B cell (primary cell): ENCODE measurements at regions not wholly inside any gene's neighbourhood (a gene's known extent, or its start where the extent isn't known, plus 50 kb on each side); places are given as distances from the start of the nearest gene placed in this dataset.

Experiments used
- ATAC-seq: fragments of 200-7000 bp; cut with Tn5 transposase; one replicate; pipeline ENCODE4 v1.10.0; 2021; ENCODE audit warnings: low read depth, mild to moderate bottlenecking, moderate number of reproducible peaks, moderate library complexity
- CTCF ChIA-PET: fragments of 350-600 bp; sonication (Branson Sonifier 250); formaldehyde crosslinking; loops from one replicate; lab custom pipeline; 2021; ENCODE audit warnings: antibody characterized with exemption, inconsistent platforms; lab: Charles Lee
- POLR2A ChIA-PET: fragments of 350-600 bp; sonication (Branson Sonifier 250); formaldehyde crosslinking; loops from one replicate; lab custom pipeline; 2021; ENCODE audit warnings: antibody characterized with exemption; lab: Charles Lee
- DNase-seq: peaks from one replicate; pipeline ENCODE4 v3.0.0; 2013
- H2AFZ ChIP-seq: 2 replicates; pipeline ENCODE4 v1.6.1; 2012; ENCODE audit warnings: mild to moderate bottlenecking, low read depth, low read length; ENCODE audit not compliant: insufficient read depth, poor library complexity, severe bottlenecking
- H3K27ac ChIP-seq, 2 donors: 1 replicate in 1 of 2; 2 replicates in 1 of 2; pipeline ENCODE4 v1.5.1; 2012 to 2013; ENCODE audit warnings: low read length in 2 of 2, mild to moderate bottlenecking in 2 of 2, moderate library complexity in 1 of 2
- H3K27me3 ChIP-seq, 4 experiments: fragments of 200-600 bp in 1 of 4; sonication (generic) in 1 of 4; replicated peaks in 1 of 4; 1 replicate in 2 of 4; 2 replicates in 2 of 4; pipeline versions ENCODE4 v1.6.1 to v1.7.0; 2013 to 2016; ENCODE audit warnings: low read length in 3 of 4, mild to moderate bottlenecking in 2 of 4, mixed read lengths in 1 of 4, moderate library complexity in 1 of 4; ENCODE audit not compliant: insufficient read depth in 4 of 4, control insufficient read depth in 3 of 4; ENCODE audit errors: control extremely low read depth in 1 of 4
- H3K36me3 ChIP-seq, 2 experiments: replicated peaks in 1 of 2; 1 replicate in 1 of 2; 2 replicates in 1 of 2; pipeline versions ENCODE4 v1.6.1 to v1.7.1; 2013; ENCODE audit warnings: low read length in 1 of 2; ENCODE audit not compliant: insufficient read depth in 2 of 2, control insufficient read depth in 1 of 2; ENCODE audit errors: control extremely low read depth in 1 of 2, extremely low read depth in 1 of 2
- H3K4me1 ChIP-seq, 2 donors: fragments of 200-600 bp in 1 of 2; sonication (generic) in 1 of 2; 1 replicate in 1 of 2; 2 replicates in 1 of 2; pipeline versions ENCODE4 v1.5.1 to v1.6.1; 2013 to 2017; ENCODE audit warnings: low read length in 2 of 2; ENCODE audit not compliant: control insufficient read depth in 2 of 2, insufficient read depth in 2 of 2
- H3K4me2 ChIP-seq: replicated peaks from 2 replicates; pipeline ENCODE3; 2012; ENCODE audit warnings: mild to moderate bottlenecking, low read depth, low read length; ENCODE audit not compliant: poor library complexity, severe bottlenecking
- H3K4me3 ChIP-seq, 5 experiments: fragments of 200-600 bp in 1 of 5; sonication (generic) in 1 of 5; 1 replicate in 3 of 5; 2 replicates in 2 of 5; pipeline versions ENCODE4 v1.5.1 to v1.7.0; 2011 to 2016; ENCODE audit warnings: low read length in 4 of 5, mild to moderate bottlenecking in 4 of 5, low read depth in 2 of 5, control low read depth in 1 of 5, moderate library complexity in 1 of 5; ENCODE audit not compliant: insufficient read depth in 1 of 5; ENCODE audit errors: control extremely low read depth in 1 of 5, extremely low read depth in 1 of 5
- H3K79me2 ChIP-seq: fragments of 200-600 bp; sonication (generic); one replicate; pipeline ENCODE4 v1.6.0; 2016; ENCODE audit warnings: low read length; ENCODE audit not compliant: control insufficient read depth, insufficient read depth
- H3K9ac ChIP-seq: fragments of 200-600 bp; sonication (generic); 2 replicates; pipeline ENCODE4 v1.6.1; 2017; ENCODE audit warnings: mild to moderate bottlenecking, low read length, moderate library complexity
- H3K9me3 ChIP-seq, 3 donors: one replicate each; pipeline versions ENCODE4 v1.6.1 to v1.7.1; 2013; ENCODE audit warnings: low read length in 2 of 3; ENCODE audit not compliant: control insufficient read depth in 2 of 3, insufficient read depth in 1 of 3; ENCODE audit errors: control extremely low read depth in 1 of 3
- H4K20me1 ChIP-seq: 2 replicates; pipeline ENCODE4 v1.6.0; 2012; ENCODE audit warnings: mild to moderate bottlenecking, low read length; ENCODE audit not compliant: insufficient read depth, control insufficient read depth, poor library complexity, severe bottlenecking
- H3K27ac Mint-ChIP-seq: one replicate; pipeline ENCODE4 v1.8.0; 2021; ENCODE audit warnings: mixed read lengths
- H3K27me3 Mint-ChIP-seq: one replicate; pipeline ENCODE4 v1.8.0; 2021; ENCODE audit warnings: mixed read lengths
- H3K4me1 Mint-ChIP-seq: one replicate; pipeline ENCODE4 v1.8.0; 2021; ENCODE audit warnings: mixed read lengths
- H3K4me3 Mint-ChIP-seq: one replicate; pipeline ENCODE4 v1.8.0; 2021; ENCODE audit warnings: mixed read lengths
- H3K9me3 Mint-ChIP-seq: one replicate; pipeline ENCODE4 v1.8.0; 2022; ENCODE audit warnings: mixed read lengths; ENCODE audit not compliant: insufficient read depth
- EZH2 ChIP-seq: IDR thresholded peaks from 2 replicates; pipeline ENCODE4 v1.6.1; 2012; ENCODE audit warnings: borderline replicate concordance, low read depth, mild to moderate bottlenecking, moderate library complexity, low read length; ENCODE audit not compliant: insufficient read depth, poor library complexity, severe bottlenecking
- WGBS: methylation state at CpG from one replicate; pipeline ENCODE4 v1.1.5; 2013; ENCODE audit warnings: missing lambda C conversion rate; ENCODE audit not compliant: insufficient coverage; 5-methylcytosine and 5-hydroxymethylcytosine counted together
- intact Hi-C: fragments of 100-400 bp; cut with micrococcal nuclease; formaldehyde crosslinking; loops from one replicate; pipeline ENCODE4 v1.10.0; 2022
- TF ChIP-seq, protein P1 (sequence below): fragments of 200-600 bp; IDR thresholded peaks from one replicate; pipeline ENCODE4 v1.8.0; 2022; ENCODE audit warnings: antibody characterized with exemption, mild to moderate bottlenecking

- Histone ChIP-seq H3K79me2 (no peaks in the 10 kb centered on the region), H3K9ac (no peak overlapping the region), H3K4me3 (peak overlapping the region in 2 of 5 experiments; percentile 20 to 25), H3K27me3 (no peaks in the 10 kb centered on the region), H3K9me3 (no peaks in the 10 kb centered on the region), H4K20me1 (no peaks in the 10 kb centered on the region), H3K4me2 (peak overlapping the region; percentile 69), H3K27ac (no peak overlapping the region), H2AFZ (peak overlapping the region; percentile 74), H3K4me1 (peaks cover 2 to 7% of the 10 kb centered on the region in 2 donors), H3K36me3 (no peaks in the 10 kb centered on the region)
- no peaks in the 10 kb centered on the region for H3K9me3 Mint-ChIP-seq
- no peaks in the 10 kb centered on the region for H3K27me3 Mint-ChIP-seq
- ChIA-PET POLR2A (interaction anchor here (1.2 kb wide), 1 partner anchor 140 kb away, joined by 3 read pairs; no protein-coding TSS in a partner anchor), CTCF (interaction anchor here (0.6 to 17.4 kb wide), 45 partner anchors 12 to 419 kb away, joined by 3 to 233 read pairs (median 4); partner anchors contain the start of genes CCR1, CCR5, CXCR6 and FYCO1)
- peaks cover 5% of the 10 kb centered on the region for H3K4me1 Mint-ChIP-seq
- DNase-seq (peak; percentile 91), ATAC-seq (peak; percentile 99)
- H3K27ac Mint-ChIP-seq: no peak overlapping the region
- intact Hi-C loops: loop anchor here (1.0 to 5.0 kb wide), 4 partner anchors 130 to 568 kb away; partner anchors contain the start of gene CCR1
- TF ChIP-seq, protein P1, sequence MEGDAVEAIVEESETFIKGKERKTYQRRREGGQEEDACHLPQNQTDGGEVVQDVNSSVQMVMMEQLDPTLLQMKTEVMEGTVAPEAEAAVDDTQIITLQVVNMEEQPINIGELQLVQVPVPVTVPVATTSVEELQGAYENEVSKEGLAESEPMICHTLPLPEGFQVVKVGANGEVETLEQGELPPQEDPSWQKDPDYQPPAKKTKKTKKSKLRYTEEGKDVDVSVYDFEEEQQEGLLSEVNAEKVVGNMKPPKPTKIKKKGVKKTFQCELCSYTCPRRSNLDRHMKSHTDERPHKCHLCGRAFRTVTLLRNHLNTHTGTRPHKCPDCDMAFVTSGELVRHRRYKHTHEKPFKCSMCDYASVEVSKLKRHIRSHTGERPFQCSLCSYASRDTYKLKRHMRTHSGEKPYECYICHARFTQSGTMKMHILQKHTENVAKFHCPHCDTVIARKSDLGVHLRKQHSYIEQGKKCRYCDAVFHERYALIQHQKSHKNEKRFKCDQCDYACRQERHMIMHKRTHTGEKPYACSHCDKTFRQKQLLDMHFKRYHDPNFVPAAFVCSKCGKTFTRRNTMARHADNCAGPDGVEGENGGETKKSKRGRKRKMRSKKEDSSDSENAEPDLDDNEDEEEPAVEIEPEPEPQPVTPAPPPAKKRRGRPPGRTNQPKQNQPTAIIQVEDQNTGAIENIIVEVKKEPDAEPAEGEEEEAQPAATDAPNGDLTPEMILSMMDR: peak; percentile 98
- no peak for TF ChIP-seq EZH2
- WGBS: 0% methylated on average over 8 of the region's 11 CpGs
- H3K4me3 Mint-ChIP-seq: peak overlapping the region; percentile 23
Measured at GRCh38 chr3:46078712-46079400, 51.6 kb upstream of the XCR1 start.
